IMR-90 (cell line): ENCODE measurements at regions not wholly inside any gene's neighbourhood (a gene's known extent, or its start where the extent isn't known, plus 50 kb on each side); places are given as distances from the start of the nearest gene placed in this dataset.

Experiments used
- ATAC-seq: fragments of 200-7000 bp; cut with Tn5 transposase; 2 replicates; pipeline ENCODE4 v1.9.1; 2020; ENCODE audit warnings: low read depth, mild to moderate bottlenecking, moderate library complexity
- BruUV-seq: library from RNA; stranded (reverse); fragments of 400-500 nt; replicated peaks from 2 replicates; lab custom pipeline; 2021; lab: Mats Ljungman, UMichigan
- CTCF ChIA-PET: fragments of 300-600 bp; formaldehyde crosslinking; extraction: SDS; loops from one replicate; lab custom pipeline; 2021; ENCODE audit warnings: antibody characterized with exemption; lab: Yijun Ruan, JAX
- POLR2A ChIA-PET: fragments of 300-600 bp; sonication (Branson Sonifier 250); formaldehyde crosslinking; loops from one replicate; lab custom pipeline; 2022; ENCODE audit warnings: antibody characterized with exemption; ENCODE audit not compliant: unreplicated experiment; lab: Charles Lee
- DNase-seq: peaks from one replicate; pipeline ENCODE4 v3.0.0; 2013
- H2AFZ ChIP-seq: replicated peaks from 2 replicates; pipeline ENCODE3; 2013; ENCODE audit warnings: low read length, mild to moderate bottlenecking; ENCODE audit not compliant: poor library complexity
- H2AK5ac ChIP-seq: 2 replicates; pipeline ENCODE4 v1.6.1; 2013; ENCODE audit warnings: low read depth, low read length, inconsistent platforms
- H2AK9ac ChIP-seq: replicated peaks from 2 replicates; pipeline ENCODE3; 2013; ENCODE audit warnings: mild to moderate bottlenecking, low read depth, low read length, moderate library complexity; ENCODE audit not compliant: poor library complexity
- H2BK120ac ChIP-seq: 2 replicates; pipeline ENCODE4 v1.6.1; 2013; ENCODE audit warnings: low read depth, low read length, inconsistent platforms
- H2BK15ac ChIP-seq: 3 replicates; pipeline ENCODE4 v1.6.1; 2013; ENCODE audit warnings: low read depth, low read length, inconsistent platforms
- H2BK20ac ChIP-seq: 2 replicates; pipeline ENCODE4 v1.6.1; 2013; ENCODE audit warnings: low read depth, mild to moderate bottlenecking, inconsistent platforms, low read length, moderate library complexity
- H2BK5ac ChIP-seq: 2 replicates; pipeline ENCODE4 v1.6.1; 2013; ENCODE audit warnings: mild to moderate bottlenecking, low read depth, low read length, inconsistent platforms; ENCODE audit not compliant: poor library complexity, severe bottlenecking
- H3K14ac ChIP-seq: replicated peaks from 2 replicates; pipeline ENCODE4 v1.6.1; 2013; ENCODE audit warnings: low read depth, low read length, inconsistent platforms
- H3K18ac ChIP-seq: 2 replicates; pipeline ENCODE4 v1.6.1; 2013; ENCODE audit warnings: low read depth, low read length, control low read depth
- H3K23ac ChIP-seq: 2 replicates; pipeline ENCODE4 v1.6.1; 2013; ENCODE audit warnings: low read depth, low read length, inconsistent platforms
- H3K27ac ChIP-seq: 2 replicates; pipeline ENCODE4 v1.5.1; 2013; ENCODE audit warnings: mild to moderate bottlenecking, control low read depth, low read length; ENCODE audit not compliant: insufficient read depth
- H3K27me3 ChIP-seq: 2 replicates; pipeline ENCODE4 v1.6.1; 2013; ENCODE audit warnings: low read length; ENCODE audit not compliant: control insufficient read depth, insufficient read depth
- H3K36me3 ChIP-seq: 2 replicates; pipeline ENCODE4 v1.6.1; 2013; ENCODE audit warnings: low read length, mixed read lengths; ENCODE audit not compliant: control insufficient read depth, insufficient read depth
- H3K4ac ChIP-seq: 2 replicates; pipeline ENCODE4 v1.6.1; 2013; ENCODE audit warnings: low read depth, low read length, inconsistent platforms
- H3K4me1 ChIP-seq: 2 replicates; pipeline ENCODE4 v1.6.1; 2013; ENCODE audit warnings: low read length, mixed read lengths; ENCODE audit not compliant: control insufficient read depth, insufficient read depth
- H3K4me2 ChIP-seq: 2 replicates; pipeline ENCODE4 v1.6.1; 2013; ENCODE audit warnings: low read depth, mild to moderate bottlenecking, control low read depth, low read length, moderate library complexity
- H3K4me3 ChIP-seq: 2 replicates; pipeline ENCODE4 v1.5.1; 2013; ENCODE audit warnings: low read depth, mild to moderate bottlenecking, control low read depth, low read length, moderate library complexity; ENCODE audit not compliant: insufficient read depth
- H3K56ac ChIP-seq: 2 replicates; pipeline ENCODE4 v1.6.1; 2013; ENCODE audit warnings: low read length, inconsistent platforms; ENCODE audit not compliant: insufficient read depth; ENCODE audit errors: extremely low read depth
- H3K79me1 ChIP-seq, 2 experiments: 2 replicates each; pipeline ENCODE4 v1.6.1; 2013; ENCODE audit warnings: low read length in 2 of 2, inconsistent platforms in 1 of 2, low read depth in 1 of 2
- H3K9ac ChIP-seq: 2 replicates; pipeline ENCODE4 v1.6.1; 2013; ENCODE audit warnings: low read depth, low read length, control low read depth
- H3K9me1 ChIP-seq: 2 replicates; pipeline ENCODE4 v1.6.1; 2013; ENCODE audit warnings: low read length, inconsistent platforms; ENCODE audit not compliant: insufficient read depth
- H3K9me3 ChIP-seq: 2 replicates; pipeline ENCODE4 v1.6.1; 2013; ENCODE audit warnings: low read length; ENCODE audit not compliant: control insufficient read depth, insufficient read depth
- H4K20me1 ChIP-seq: 2 replicates; pipeline ENCODE4 v1.6.1; 2013; ENCODE audit warnings: low read length, inconsistent platforms; ENCODE audit not compliant: insufficient read depth
- H4K5ac ChIP-seq: 2 replicates; pipeline ENCODE4 v1.6.1; 2013; ENCODE audit warnings: mild to moderate bottlenecking, low read depth, low read length, control low read depth
- H4K8ac ChIP-seq, 2 experiments: 2 replicates each; pipeline ENCODE4 v1.6.1; 2013; ENCODE audit warnings: low read depth in 2 of 2, low read length in 2 of 2, control low read depth in 1 of 2, inconsistent platforms in 1 of 2
- H4K91ac ChIP-seq: 2 replicates; pipeline ENCODE4 v1.6.1; 2013; ENCODE audit warnings: low read depth, low read length, inconsistent platforms; ENCODE audit not compliant: insufficient read depth
- CHD1 ChIP-seq: IDR thresholded peaks from 2 replicates; pipeline ENCODE4 v1.6.1; 2012; ENCODE audit warnings: low read depth, low read length, improper control_type of control experiment
- MXI1 ChIP-seq: IDR thresholded peaks from 2 replicates; pipeline ENCODE4 v1.6.1; 2012; ENCODE audit warnings: low read depth, mild to moderate bottlenecking, low read length, moderate library complexity, borderline replicate concordance
- POLR2A ChIP-seq: IDR thresholded peaks from 2 replicates; pipeline ENCODE4 v1.6.1; 2012; ENCODE audit warnings: mild to moderate bottlenecking, low read depth, low read length
- RAD21 ChIP-seq: IDR thresholded peaks from 2 replicates; pipeline ENCODE4 v1.6.1; 2012; ENCODE audit warnings: low read length, improper control_type of control experiment
- RCOR1 ChIP-seq: IDR thresholded peaks from 2 replicates; pipeline ENCODE4 v1.6.1; 2012; ENCODE audit warnings: mild to moderate bottlenecking, low read length, improper control_type of control experiment; ENCODE audit not compliant: insufficient replicate concordance
- SMC3 ChIP-seq: fragments of 150-350 bp; IDR thresholded peaks from 2 replicates; pipeline ENCODE4 v1.6.1; 2016; ENCODE audit warnings: low read depth, mild to moderate bottlenecking, antibody characterized with exemption, low read length, moderate library complexity
- dilution Hi-C: fragments of 300-500 bp; cut with HindIII; formaldehyde crosslinking; loops from one replicate; pipeline ENCODE4 v1.14.3; 2018; ENCODE audit warnings: low sequenced_read_pairs; ENCODE audit not compliant: unreplicated experiment
- in situ Hi-C: fragments of 300-500 bp; cut with MboI; formaldehyde crosslinking; loops from 3 replicates; pipeline ENCODE4 v1.14.3; 2019; ENCODE audit warnings: low sequenced_read_pairs, inconsistent platforms, mixed read lengths
- intact Hi-C: fragments of 100-400 bp; cut with micrococcal nuclease; formaldehyde crosslinking; loops from 2 replicates; pipeline ENCODE4 v1.10.0; 2022
- TF ChIP-seq, protein P1 (sequence below): conservative IDR thresholded peaks from 2 replicates; pipeline ENCODE4 v1.5.1; 2012; ENCODE audit warnings: mild to moderate bottlenecking, low read depth, low read length, improper control_type of control experiment
- TF ChIP-seq, protein P2 (sequence below): fragments of 150-350 bp; IDR thresholded peaks from 2 replicates; pipeline ENCODE4 v1.6.1; 2016; ENCODE audit warnings: low read depth, mild to moderate bottlenecking, low read length, moderate library complexity, borderline replicate concordance
- TF ChIP-seq, protein P3 (sequence below): fragments of 150-350 bp; IDR thresholded peaks from 2 replicates; pipeline ENCODE4 v1.6.1; 2017; ENCODE audit warnings: mild to moderate bottlenecking, antibody characterized with exemption, low read length, low read depth

DNA sequence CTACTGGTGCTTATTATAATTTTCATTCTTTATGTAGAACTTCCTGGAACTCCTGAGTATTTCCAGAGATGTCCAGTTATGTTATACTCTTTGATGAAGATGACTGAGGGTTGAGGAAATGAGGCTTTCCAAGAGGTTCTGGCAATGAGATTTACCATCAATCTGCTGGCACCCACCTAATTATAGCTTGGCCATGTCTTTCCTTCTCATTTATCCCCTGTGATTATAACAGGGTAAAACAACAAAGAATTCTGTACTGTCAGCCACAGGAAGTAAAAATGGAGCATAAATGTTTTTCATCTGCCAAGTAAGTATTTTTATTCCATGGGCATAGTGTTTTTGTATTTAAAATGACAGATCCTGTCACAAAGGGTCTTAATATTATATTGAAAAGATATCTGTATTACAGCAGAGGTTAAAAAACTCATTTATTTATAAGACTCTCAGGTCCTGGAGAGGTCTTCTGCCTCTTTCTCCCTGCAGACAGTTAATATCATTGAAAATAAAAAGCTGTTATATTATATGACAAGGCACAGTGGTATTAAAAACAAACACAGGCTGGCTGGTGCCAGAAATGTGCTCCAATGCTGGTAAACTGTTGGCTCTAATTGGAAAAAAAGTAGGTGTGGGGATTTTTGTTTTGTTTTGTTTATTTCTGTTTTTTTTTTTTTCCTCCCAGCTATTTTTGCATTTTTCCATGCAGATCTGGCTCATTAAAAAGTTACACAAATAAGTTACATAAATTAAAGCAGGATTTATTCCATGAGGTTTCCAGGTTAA, 1764.1 kb upstream of the CELF4 start:
- no peaks in the 10 kb centered on the region for H3K36me3 ChIP-seq
- H3K4ac ChIP-seq, result no peak overlapping the region
- H3K56ac ChIP-seq, result no peak overlapping the region
- H3K9me3 ChIP-seq, result no peaks in the 10 kb centered on the region
- H4K91ac ChIP-seq, result no peak overlapping the region
- no peaks in the 10 kb centered on the region for H3K79me1 ChIP-seq
- H3K23ac ChIP-seq, result no peak overlapping the region
- dilution Hi-C loops (no loop called here), in situ Hi-C loops (no loop called here), intact Hi-C loops (no loop called here)
- H2BK15ac ChIP-seq, result no peak overlapping the region
- ChIA-PET CTCF (no interaction called here), POLR2A (interaction anchor here (0.6 kb wide), 1 partner anchor 119 kb away, joined by 3 read pairs; no protein-coding TSS in a partner anchor)
- no peak overlapping the region for H2AK5ac ChIP-seq
- H3K27me3 ChIP-seq, result no peaks in the 10 kb centered on the region
- H3K9me1 ChIP-seq, result no peaks in the 10 kb centered on the region
- no peak for DNase-seq
- H2AFZ ChIP-seq, result no peak overlapping the region
- TF ChIP-seq, protein P1, sequence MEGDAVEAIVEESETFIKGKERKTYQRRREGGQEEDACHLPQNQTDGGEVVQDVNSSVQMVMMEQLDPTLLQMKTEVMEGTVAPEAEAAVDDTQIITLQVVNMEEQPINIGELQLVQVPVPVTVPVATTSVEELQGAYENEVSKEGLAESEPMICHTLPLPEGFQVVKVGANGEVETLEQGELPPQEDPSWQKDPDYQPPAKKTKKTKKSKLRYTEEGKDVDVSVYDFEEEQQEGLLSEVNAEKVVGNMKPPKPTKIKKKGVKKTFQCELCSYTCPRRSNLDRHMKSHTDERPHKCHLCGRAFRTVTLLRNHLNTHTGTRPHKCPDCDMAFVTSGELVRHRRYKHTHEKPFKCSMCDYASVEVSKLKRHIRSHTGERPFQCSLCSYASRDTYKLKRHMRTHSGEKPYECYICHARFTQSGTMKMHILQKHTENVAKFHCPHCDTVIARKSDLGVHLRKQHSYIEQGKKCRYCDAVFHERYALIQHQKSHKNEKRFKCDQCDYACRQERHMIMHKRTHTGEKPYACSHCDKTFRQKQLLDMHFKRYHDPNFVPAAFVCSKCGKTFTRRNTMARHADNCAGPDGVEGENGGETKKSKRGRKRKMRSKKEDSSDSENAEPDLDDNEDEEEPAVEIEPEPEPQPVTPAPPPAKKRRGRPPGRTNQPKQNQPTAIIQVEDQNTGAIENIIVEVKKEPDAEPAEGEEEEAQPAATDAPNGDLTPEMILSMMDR, result no peak
- TF ChIP-seq, protein P2, sequence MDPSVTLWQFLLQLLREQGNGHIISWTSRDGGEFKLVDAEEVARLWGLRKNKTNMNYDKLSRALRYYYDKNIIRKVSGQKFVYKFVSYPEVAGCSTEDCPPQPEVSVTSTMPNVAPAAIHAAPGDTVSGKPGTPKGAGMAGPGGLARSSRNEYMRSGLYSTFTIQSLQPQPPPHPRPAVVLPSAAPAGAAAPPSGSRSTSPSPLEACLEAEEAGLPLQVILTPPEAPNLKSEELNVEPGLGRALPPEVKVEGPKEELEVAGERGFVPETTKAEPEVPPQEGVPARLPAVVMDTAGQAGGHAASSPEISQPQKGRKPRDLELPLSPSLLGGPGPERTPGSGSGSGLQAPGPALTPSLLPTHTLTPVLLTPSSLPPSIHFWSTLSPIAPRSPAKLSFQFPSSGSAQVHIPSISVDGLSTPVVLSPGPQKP, result no peak
- no peak for TF ChIP-seq RAD21
- TF ChIP-seq, protein P3, sequence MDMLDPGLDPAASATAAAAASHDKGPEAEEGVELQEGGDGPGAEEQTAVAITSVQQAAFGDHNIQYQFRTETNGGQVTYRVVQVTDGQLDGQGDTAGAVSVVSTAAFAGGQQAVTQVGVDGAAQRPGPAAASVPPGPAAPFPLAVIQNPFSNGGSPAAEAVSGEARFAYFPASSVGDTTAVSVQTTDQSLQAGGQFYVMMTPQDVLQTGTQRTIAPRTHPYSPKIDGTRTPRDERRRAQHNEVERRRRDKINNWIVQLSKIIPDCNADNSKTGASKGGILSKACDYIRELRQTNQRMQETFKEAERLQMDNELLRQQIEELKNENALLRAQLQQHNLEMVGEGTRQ, result no peak
- TF ChIP-seq MXI1, result no peak
- no peak for TF ChIP-seq CHD1
- TF ChIP-seq RCOR1, result no peak
- TF ChIP-seq POLR2A, result no peak
- TF ChIP-seq SMC3, result no peak
- no peak overlapping the region for H3K27ac ChIP-seq
- no peak overlapping the region for H2AK9ac ChIP-seq
- no TSS peak for BruUV-seq
- H3K14ac ChIP-seq, result no peak overlapping the region
- no peaks in the 10 kb centered on the region for H3K4me1 ChIP-seq
- no peak overlapping the region for H3K9ac ChIP-seq
- no peak overlapping the region for H3K4me2 ChIP-seq
- H4K20me1 ChIP-seq, result no peaks in the 10 kb centered on the region
- no peak overlapping the region for H2BK5ac ChIP-seq
- no peak overlapping the region for H3K4me3 ChIP-seq
- no peak overlapping the region for H2BK120ac ChIP-seq
- H4K5ac ChIP-seq, result no peak overlapping the region
- no peak for ATAC-seq
- H2BK20ac ChIP-seq, result no peak overlapping the region
- H3K18ac ChIP-seq, result no peak overlapping the region
- no peak overlapping the region for H4K8ac ChIP-seq
